ELF-1 (cell line): ENCODE measurements at regions not wholly inside any gene's neighbourhood (a gene's known extent, or its start where the extent isn't known, plus 50 kb on each side); places are given as distances from the start of the nearest gene placed in this dataset.

Source experiments
- DNase-seq: peaks from one replicate; pipeline ENCODE4 v3.0.0-alpha.2; 2016; ENCODE audit warnings: low read depth, low spot score

DNA sequence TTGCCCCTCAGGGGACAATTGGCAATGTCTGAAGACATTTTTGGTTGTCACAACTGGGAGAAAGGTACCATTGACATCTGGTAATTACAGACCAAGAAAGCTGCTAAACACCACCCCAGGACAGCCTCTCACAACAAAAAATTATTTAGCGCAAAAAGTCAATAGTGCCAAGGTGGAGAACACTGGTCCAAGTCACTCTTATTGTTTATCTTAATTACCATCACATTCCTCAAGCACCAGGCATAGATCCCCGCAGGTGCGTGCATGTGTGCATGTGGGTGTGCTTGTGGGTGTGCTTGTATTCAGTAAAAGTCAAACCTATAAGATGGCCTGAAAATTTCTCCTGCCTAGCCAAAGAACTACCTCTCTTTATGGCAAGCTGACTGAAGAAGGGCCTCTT, 74.9 kb upstream of the WDR75 start:
- peak; percentile 26 for DNase-seq

DNA sequence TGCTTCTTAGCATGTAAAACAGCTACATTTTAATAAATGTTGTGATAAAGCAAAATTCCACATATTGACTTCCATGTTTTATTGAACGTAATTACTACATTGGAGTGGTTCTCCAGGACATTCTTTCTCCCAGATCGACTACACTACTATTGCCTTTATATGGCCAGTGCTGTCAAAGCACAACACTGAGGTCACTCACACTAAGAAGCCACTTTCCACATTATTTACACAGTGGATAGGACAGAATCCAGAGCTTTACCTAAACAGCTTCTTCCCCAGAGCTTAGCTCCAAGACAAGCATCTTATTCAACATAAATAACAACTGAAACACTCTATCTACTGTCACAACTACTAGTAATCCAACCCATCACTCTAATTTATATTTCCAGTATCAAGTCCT, 73.9 kb upstream of the WDR75 start:
- DNase-seq: no peak

DNA sequence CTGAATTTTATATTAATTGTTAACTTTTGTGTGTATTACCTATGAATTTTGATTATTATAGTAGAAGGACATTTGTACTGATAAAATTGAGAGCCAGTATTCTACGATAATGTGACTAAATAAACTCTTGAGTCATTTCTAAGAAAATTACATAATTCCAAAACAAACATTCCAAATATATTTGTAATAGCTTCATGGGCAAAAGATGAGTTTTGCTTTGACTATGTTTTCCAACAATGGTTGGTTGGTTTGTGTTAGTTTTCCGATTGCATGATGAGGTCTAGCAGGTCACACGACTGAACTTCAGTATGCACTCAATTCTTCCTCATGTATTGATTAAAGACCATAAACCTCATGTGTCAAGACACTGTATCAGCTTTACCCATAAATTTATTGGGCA, 71.7 kb upstream of the WDR75 start:
- no peak for DNase-seq

GRCh38 chr2:189370719-189371118, 70.6 kb upstream of the WDR75 start:
- DNase-seq: no peak

DNA sequence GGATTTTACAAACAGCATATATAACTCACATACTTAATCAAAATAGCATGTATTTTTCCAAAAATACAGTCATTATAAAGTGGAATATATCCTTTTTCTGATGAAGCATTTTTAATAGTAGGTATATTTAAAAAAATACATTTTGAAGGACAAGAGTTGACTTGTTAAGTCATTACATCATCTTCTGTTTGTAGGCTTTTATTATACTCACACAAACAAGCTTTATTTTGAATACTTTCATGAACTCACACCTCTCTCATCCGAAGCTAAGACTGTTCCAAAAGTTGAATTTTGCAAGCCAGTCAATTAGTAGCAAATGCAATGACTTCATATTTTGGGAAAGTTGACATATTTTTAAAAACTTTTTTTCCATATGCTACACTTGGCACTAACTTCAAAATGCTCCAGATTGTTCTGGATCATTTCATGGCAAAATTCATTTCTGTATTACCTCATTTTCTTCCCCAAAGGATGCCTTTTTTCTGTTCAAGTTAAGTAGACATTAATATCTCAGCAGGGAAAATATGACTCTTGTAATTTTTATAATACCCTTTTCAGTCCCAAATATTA, 68.5 kb upstream of the WDR75 start:
- no peak for DNase-seq

GRCh38 chr2:189374481-189374880, 66.8 kb upstream of the WDR75 start:
- no peak for DNase-seq

- DNase-seq: no peak
Observed at GRCh38 chr2:189375842-189376241, 65.4 kb upstream of the WDR75 start.

DNA sequence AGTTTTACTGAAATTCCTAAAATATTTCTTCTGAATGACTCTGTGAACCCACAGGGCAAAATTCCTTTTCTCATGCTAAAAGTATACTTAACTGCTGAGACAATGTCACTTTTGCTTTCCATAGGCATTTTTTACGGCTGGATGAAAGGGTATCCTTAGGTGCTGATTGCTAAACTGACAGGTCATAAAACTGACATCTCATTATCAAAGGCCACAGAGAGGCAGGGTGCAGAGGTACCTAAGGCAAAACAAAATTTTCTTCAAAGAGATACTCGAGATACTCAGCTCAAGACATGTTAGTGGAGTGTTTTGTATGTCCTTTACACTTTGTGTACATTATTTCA, 62.0 kb upstream of the WDR75 start:
- DNase-seq: peak; percentile 69

DNA sequence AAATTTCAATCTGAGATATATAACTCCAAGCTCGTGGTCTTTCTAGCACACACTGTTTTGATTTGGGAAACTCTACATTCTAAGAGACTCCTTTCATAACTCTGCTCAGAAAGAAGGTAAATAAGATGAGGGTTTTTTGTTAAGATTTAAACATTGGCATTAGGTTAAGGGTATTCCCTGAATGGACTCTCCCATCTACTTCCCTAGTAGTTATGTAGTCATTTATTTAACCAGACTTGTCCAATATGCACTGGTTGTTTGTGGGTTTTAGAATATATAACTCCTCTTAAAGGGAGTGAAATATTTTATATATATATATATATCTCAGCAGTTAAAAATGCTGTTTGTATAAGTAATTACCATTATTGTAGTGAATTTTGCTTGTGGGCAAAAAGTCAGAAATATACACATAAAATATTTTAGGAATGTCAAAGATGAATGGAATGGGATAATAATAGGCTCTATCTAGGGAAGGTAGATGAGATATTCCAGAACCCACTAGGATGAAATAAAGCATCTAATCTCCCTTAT, 61.5 kb upstream of the WDR75 start:
- DNase-seq: no peak

GRCh38 chr2:189382668-189383067, 58.6 kb upstream of the WDR75 start:
- no peak for DNase-seq

- no peak for DNase-seq
Observed at GRCh38 chr2:189386741-189387140, 54.5 kb upstream of the WDR75 start.

DNA sequence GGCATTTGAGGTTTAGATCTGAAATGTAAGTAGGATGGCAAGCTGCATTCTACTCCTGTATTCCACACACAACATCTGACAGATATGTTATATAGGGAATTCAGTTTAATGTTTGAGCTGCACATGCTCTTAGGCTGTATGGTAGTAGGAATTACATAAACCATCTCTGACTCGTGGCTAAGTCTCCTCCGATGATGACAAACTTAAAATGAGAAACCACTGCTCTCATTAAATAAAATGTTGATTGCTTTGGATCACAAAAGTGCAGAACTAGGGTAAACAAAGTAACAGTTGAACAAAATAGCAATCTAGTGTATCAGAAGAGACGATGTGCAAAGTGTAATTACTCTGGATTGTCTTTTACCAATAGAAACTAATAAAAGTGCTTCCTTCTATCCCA, 50.1 kb upstream of the WDR75 start:
- no peak for DNase-seq
